Stimulated activated CD4-positive, alpha-beta T cell treated with anti-CD3 and anti-CD28 coated beads, Interleukin-1b, Interleukin-23, amount 100 ng/mL, for 24 hours (primary cell): ENCODE measurements at regions not wholly inside any gene's neighbourhood (a gene's known extent, or its start where the extent isn't known, plus 50 kb on each side); places are given as distances from the start of the nearest gene placed in this dataset.
"Not testable (repeated sequence)": the region's sequence is repeated elsewhere in the genome, so short reads cannot be mapped to it uniquely, and the experiment has no call there.

ENCODE experiments used
- DNase-seq, 4 experiments: peaks; one replicate each; pipeline ENCODE4 v3.0.0-alpha.2; 2020; ENCODE audit warnings: low read depth in 4 of 4, low spot score in 1 of 4

GRCh38 chr14:82776958-82777357 lies 1243.3 kb upstream of the SEL1L start:
- DNase-seq, result no peak

- DNase-seq, result no peak
Observed at GRCh38 chr14:82778008-82778590, 1244.4 kb upstream of the SEL1L start.

- no peak for DNase-seq
Observed at GRCh38 chr14:82778601-82779000, 1244.9 kb upstream of the SEL1L start.

- DNase-seq, result no peak
Observed at GRCh38 chr14:82779301-82779700, 1245.6 kb upstream of the SEL1L start.

- DNase-seq, result no peak
Observed at GRCh38 chr14:82785756-82786482, 1252.3 kb upstream of the SEL1L start.

GRCh38 chr14:82786483-82786880 lies 1252.8 kb upstream of the SEL1L start:
- DNase-seq, result no peak

GRCh38 chr14:82796086-82796485 lies 1262.4 kb upstream of the SEL1L start:
- no peak for DNase-seq

GRCh38 chr14:82798276-82798675 lies 1264.6 kb upstream of the SEL1L start:
- DNase-seq, result no peak

- DNase-seq, result no peak
Observed at GRCh38 chr14:82805892-82806825, 1272.5 kb upstream of the SEL1L start.

GRCh38 chr14:82811246-82811645 lies 1277.6 kb upstream of the SEL1L start:
- no peak for DNase-seq

GRCh38 chr14:82814339-82814738 lies 1280.7 kb upstream of the SEL1L start:
- not testable (repeated sequence) for DNase-seq

- no peak for DNase-seq
Observed at GRCh38 chr14:82830596-82830995, 1296.9 kb upstream of the SEL1L start.

- no peak for DNase-seq
Observed at GRCh38 chr14:82836256-82836950, 1302.8 kb upstream of the SEL1L start.

- DNase-seq, result no peak
Observed at GRCh38 chr14:82837611-82838140, 1304.0 kb upstream of the SEL1L start.

- no peak for DNase-seq
Observed at GRCh38 chr14:82850576-82850975, 1316.9 kb upstream of the SEL1L start.

- DNase-seq, result no peak
Observed at GRCh38 chr14:82854131-82854530, 1320.5 kb upstream of the SEL1L start.

GRCh38 chr14:82854901-82855300 lies 1321.2 kb upstream of the SEL1L start:
- DNase-seq, result no peak

GRCh38 chr14:82855912-82856391 lies 1322.3 kb upstream of the SEL1L start:
- no peak for DNase-seq

- no peak for DNase-seq
Observed at GRCh38 chr14:82861313-82861712, 1327.7 kb upstream of the SEL1L start.

- DNase-seq, result no peak
Observed at GRCh38 chr14:82872494-82872893, 1338.8 kb upstream of the SEL1L start.

GRCh38 chr14:82878951-82879350 lies 1345.3 kb upstream of the SEL1L start:
- no peak for DNase-seq
